K562 (cell line): ENCODE measurements at regions not wholly inside any gene's neighbourhood (a gene's known extent, or its start where the extent isn't known, plus 50 kb on each side); places are given as distances from the start of the nearest gene placed in this dataset.

Experiments
- ATAC-seq: fragments of 200-7000 bp; cut with Tn5 transposase; 3 replicates; pipeline ENCODE4 v1.9.1; 2020; ENCODE audit warnings: moderate library complexity
- BruUV-seq: library from RNA; stranded (reverse); fragments of 400-500 nt; replicated peaks from 2 replicates; lab custom pipeline; 2021; lab: Mats Ljungman, UMichigan
- CTCF ChIA-PET: fragments of 300-600 bp; formaldehyde crosslinking; extraction: SDS; loops from one replicate; lab custom pipeline; 2021; ENCODE audit warnings: low intra/inter-chr PET ratio; lab: Yijun Ruan, JAX
- POLR2A ChIA-PET: fragments of 300-600, 350-650 bp; sonication (Branson Sonifier 250); formaldehyde crosslinking; extraction: SDS; loops from one replicate; lab custom pipeline; 2021; ENCODE audit warnings: antibody characterized with exemption, inconsistent platforms; lab: Yijun Ruan, JAX
- DNase-seq, 4 experiments: peaks; one replicate each; pipeline versions ENCODE4 v3.0.0 to v3.0.0-alpha.2; 2011 to 2018; ENCODE audit warnings: low spot score in 3 of 4, mixed read lengths in 3 of 4; ENCODE audit errors: extremely low read depth in 1 of 4
- FAIRE-seq: peaks from 2 replicates; lab custom pipeline; 2011; peaks lifted over from hg19 to GRCh38; lab: Jason Lieb, UNC
- H2AFZ ChIP-seq: 2 replicates; pipeline ENCODE4 v1.6.0; 2011; ENCODE audit warnings: low read depth, low read length, control low read depth, inconsistent platforms
- H3K27ac ChIP-seq: fragments of 200-600 bp; 3 replicates; pipeline ENCODE4 v1.8.0; 2011; ENCODE audit warnings: low read depth, mild to moderate bottlenecking, control low read depth, inconsistent platforms, low read length, moderate library complexity, mixed read lengths; ENCODE audit errors: extremely low read depth
- H3K27me3 ChIP-seq, 2 experiments: fragments of 300-600 bp in 1 of 2; 2 replicates in 1 of 2; 3 replicates in 1 of 2; pipeline versions ENCODE4 v1.6.0 to v1.8.0; 2011; ENCODE audit warnings: inconsistent platforms in 2 of 2, low read length in 2 of 2, mild to moderate bottlenecking in 1 of 2, mixed read lengths in 1 of 2, moderate library complexity in 1 of 2; ENCODE audit not compliant: control insufficient read depth in 2 of 2, insufficient read depth in 2 of 2
- H3K36me3 ChIP-seq: fragments of 300-600 bp; 3 replicates; pipeline ENCODE4 v1.8.0; 2011; ENCODE audit warnings: mild to moderate bottlenecking, low read length, inconsistent platforms; ENCODE audit not compliant: control insufficient read depth, insufficient read depth
- H3K4me1 ChIP-seq, 2 experiments: fragments of 200-600 bp in 1 of 2; replicated peaks in 1 of 2; 2 replicates in 1 of 2; 3 replicates in 1 of 2; pipeline versions ENCODE4 v1.5.1 to v1.8.0; 2011; ENCODE audit warnings: inconsistent platforms in 2 of 2, low read length in 2 of 2, mild to moderate bottlenecking in 1 of 2, mixed read lengths in 1 of 2, moderate library complexity in 1 of 2; ENCODE audit not compliant: control insufficient read depth in 2 of 2, insufficient read depth in 2 of 2
- H3K4me2 ChIP-seq: 2 replicates; pipeline ENCODE4 v1.6.1; 2011; ENCODE audit warnings: low read length, control low read depth, inconsistent platforms, mixed read lengths; ENCODE audit not compliant: insufficient read depth
- H3K4me3 ChIP-seq: fragments of 200-600 bp; sonication (generic), shearing (Covaris generic); 2 replicates; pipeline ENCODE4 v1.5.1; 2016; ENCODE audit warnings: control low read depth, inconsistent platforms
- H3K79me2 ChIP-seq: fragments of 200-600 bp; 3 replicates; pipeline ENCODE4 v1.8.0; 2011; ENCODE audit warnings: low read length, inconsistent platforms; ENCODE audit not compliant: control insufficient read depth, insufficient read depth
- H3K9ac ChIP-seq, 2 experiments: 2 replicates each; pipeline versions ENCODE4 v1.6.0 to v1.6.1; 2011; ENCODE audit warnings: low read depth in 2 of 2, low read length in 2 of 2, control low read depth in 1 of 2, inconsistent platforms in 1 of 2, mild to moderate bottlenecking in 1 of 2, mixed read lengths in 1 of 2; ENCODE audit not compliant: insufficient read depth in 1 of 2
- H3K9me1 ChIP-seq: one replicate; pipeline ENCODE4 v1.6.0; 2011; ENCODE audit warnings: inconsistent platforms, mild to moderate bottlenecking, low read length, moderate library complexity; ENCODE audit not compliant: control insufficient read depth, insufficient read depth
- H3K9me3 ChIP-seq: replicated peaks from 2 replicates; pipeline ENCODE4 v1.5.1; 2011; ENCODE audit warnings: low read depth, low read length, inconsistent platforms; ENCODE audit not compliant: control insufficient read depth, insufficient read depth
- H4K20me1 ChIP-seq: replicated peaks from 2 replicates; pipeline ENCODE4 v1.6.1; 2011; ENCODE audit warnings: low read length, inconsistent platforms, mixed read lengths; ENCODE audit not compliant: control insufficient read depth, insufficient read depth
- CREM ChIP-seq: IDR thresholded peaks from 2 replicates; pipeline ENCODE4 v1.6.1; 2014; ENCODE audit warnings: antibody characterized with exemption, low read depth
- GMEB1 ChIP-seq: fragments of 250-450 bp; sonication (Bioruptor Pico); IDR thresholded peaks from 2 replicates; pipeline ENCODE4 v1.4.0; 2020; ENCODE audit warnings: mild to moderate bottlenecking
- HNRNPL ChIP-seq: fragments of 200-400 bp; formaldehyde crosslinking; IDR thresholded peaks from 2 replicates; pipeline ENCODE4 v1.6.1; 2017; ENCODE audit warnings: low read depth, mild to moderate bottlenecking, low read length
- HOMEZ ChIP-seq: fragments of 250-450 bp; sonication (Bioruptor Pico); IDR thresholded peaks from 2 replicates; pipeline ENCODE4 v1.4.0; 2020; ENCODE audit warnings: mild to moderate bottlenecking, moderate library complexity
- WGBS: fragments of 100-300 bp; shearing (Covaris generic); methylation state at CpG from one replicate; pipeline ENCODE4 v1.1.6; 2016; ENCODE audit warnings: low coverage, mixed read lengths; ENCODE audit not compliant: insufficient coverage; ENCODE audit errors: missing lambda C conversion rate; 5-methylcytosine and 5-hydroxymethylcytosine counted together
- in situ Hi-C: fragments of 300-500 bp; cut with MboI; formaldehyde crosslinking; loops from 4 replicates; pipeline ENCODE4 v1.15.0; 2018; ENCODE audit warnings: inconsistent platforms, mixed read lengths
- intact Hi-C: fragments of 100-400 bp; cut with micrococcal nuclease; formaldehyde crosslinking; loops from 2 replicates; pipeline ENCODE4 v1.14.2; 2022

- FAIRE-seq = no peak
- WGBS = 0% methylated on average over 4 of the region's 4 CpGs
- intact Hi-C loops = no loop called here
Observed at GRCh38 chr2:146754606-146755005, 1090.2 kb upstream of the ACVR2A start.

More at GRCh38 chr2:146754606-146755005, 1090.2 kb upstream of the ACVR2A start:
- Histone ChIP-seq H3K9ac (no peak overlapping the region), H3K4me3 (no peak overlapping the region), H3K36me3 (no peaks in the 10 kb centered on the region), H3K27ac (no peak overlapping the region), H3K27me3 (no peaks in the 10 kb centered on the region), H3K9me3 (no peaks in the 10 kb centered on the region), H3K9me1 (no peaks in the 10 kb centered on the region), H3K79me2 (no peaks in the 10 kb centered on the region), H2AFZ (no peak overlapping the region), H4K20me1 (no peaks in the 10 kb centered on the region), H3K4me2 (no peak overlapping the region), H3K4me1 (no peaks in the 10 kb centered on the region)
- ChIA-PET CTCF (no interaction called here), POLR2A (interaction anchor here (0.7 kb wide), 1 partner anchor 1227 kb away, joined by 3 read pairs; no protein-coding TSS in a partner anchor)
- DNase-seq (no peak), ATAC-seq (no peak)
- TF ChIP-seq HOMEZ (no peak), GMEB1 (CRISPR knock-in tag) (no peak), HNRNPL (no peak), CREM (no peak)
- BruUV-seq = no TSS peak
- in situ Hi-C loops = no loop called here
